ENCODE measurements at regions not wholly inside any gene's neighbourhood (a gene's known extent, or its start where the extent isn't known, plus 50 kb on each side); places are given as distances from the start of the nearest gene placed in this dataset.
"Not testable (repeated sequence)": the region's sequence is repeated elsewhere in the genome, so short reads cannot be mapped to it uniquely, and the experiment has no call there.

DNA sequence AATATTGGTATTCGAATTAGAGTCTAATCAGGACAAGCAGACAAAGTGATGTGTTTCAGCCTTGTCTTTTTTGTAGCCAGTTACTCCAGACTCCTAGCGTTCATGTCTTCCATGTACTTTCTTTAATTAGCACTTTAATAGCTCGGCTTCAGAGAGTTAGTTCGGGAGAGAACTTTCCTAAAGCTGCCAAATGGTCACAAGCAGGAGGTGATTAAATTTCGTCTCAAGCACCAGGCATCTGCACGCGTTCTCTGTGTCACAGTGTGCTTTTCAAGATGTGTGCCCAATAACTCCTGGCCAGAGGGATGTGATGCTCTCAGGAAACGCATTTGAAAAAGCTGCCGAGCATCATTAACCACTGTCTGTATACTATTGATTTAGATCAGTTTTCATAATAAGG is 790.8 kb downstream of the SOCS6 start:
- DNase-seq (ENCODE audit: low read depth) = no peak

DNA sequence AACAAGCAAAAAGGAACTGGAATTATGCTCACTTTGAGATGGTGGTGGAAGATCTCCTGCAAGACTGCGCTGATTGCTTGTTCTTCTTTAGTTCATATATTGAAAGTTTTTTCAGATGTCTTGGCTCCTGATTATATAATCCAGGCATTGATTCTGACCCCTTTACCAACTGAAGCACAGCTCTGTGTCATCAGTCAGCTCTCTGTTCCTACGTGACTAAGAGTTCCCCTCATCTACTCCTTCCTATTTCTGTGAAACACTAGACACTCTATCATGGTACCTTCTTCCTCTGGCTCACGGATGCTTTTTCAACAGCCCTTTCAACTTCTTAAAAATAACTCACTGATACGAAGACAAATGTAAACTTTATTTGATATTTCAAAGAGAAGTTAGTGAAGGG is 788.6 kb downstream of the SOCS6 start:
- DNase-seq (ENCODE audit: low read depth) = no peak

GRCh38 chr18:71075147-71075546 is 786.3 kb downstream of the SOCS6 start:
- no peak for DNase-seq (ENCODE audit: low read depth)

GRCh38 chr18:71068338-71068737 is 779.5 kb downstream of the SOCS6 start:
- no peak for DNase-seq (ENCODE audit: low read depth)

- no peak for DNase-seq (ENCODE audit: low read depth)
These were observed 761.0 kb downstream of the SOCS6 start for GRCh38 chr18:71049893-71050292.

GRCh38 chr18:71047882-71048281 is 759.0 kb downstream of the SOCS6 start:
- DNase-seq (ENCODE audit: low read depth) = no peak

- no peak for DNase-seq (ENCODE audit: low read depth)
These were observed 756.7 kb downstream of the SOCS6 start for GRCh38 chr18:71045331-71046065.

GRCh38 chr18:71040161-71040560 is 751.3 kb downstream of the SOCS6 start:
- no peak for DNase-seq (ENCODE audit: low read depth)

DNA sequence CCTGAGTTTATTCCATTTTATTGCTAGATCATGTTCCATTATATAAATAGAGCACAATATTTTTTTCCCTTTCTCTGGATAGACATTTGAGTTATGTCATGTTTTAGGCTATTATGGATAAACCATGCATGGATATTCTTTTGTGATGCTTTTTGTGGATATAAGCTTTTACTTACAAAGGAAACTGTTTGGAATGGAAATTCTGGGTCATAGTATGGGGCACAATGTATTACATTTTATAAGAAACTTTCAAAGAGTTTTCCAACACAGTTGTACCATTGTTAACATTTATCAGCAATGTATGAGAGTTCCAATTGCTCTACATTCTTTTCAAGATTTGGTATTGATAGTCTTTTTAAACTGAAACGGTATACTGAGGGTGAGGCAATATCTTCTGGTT is 749.4 kb downstream of the SOCS6 start:
- DNase-seq (ENCODE audit: low read depth) = no peak

- no peak for DNase-seq (ENCODE audit: low read depth)
These were observed 747.9 kb downstream of the SOCS6 start for GRCh38 chr18:71036783-71037182.

DNA sequence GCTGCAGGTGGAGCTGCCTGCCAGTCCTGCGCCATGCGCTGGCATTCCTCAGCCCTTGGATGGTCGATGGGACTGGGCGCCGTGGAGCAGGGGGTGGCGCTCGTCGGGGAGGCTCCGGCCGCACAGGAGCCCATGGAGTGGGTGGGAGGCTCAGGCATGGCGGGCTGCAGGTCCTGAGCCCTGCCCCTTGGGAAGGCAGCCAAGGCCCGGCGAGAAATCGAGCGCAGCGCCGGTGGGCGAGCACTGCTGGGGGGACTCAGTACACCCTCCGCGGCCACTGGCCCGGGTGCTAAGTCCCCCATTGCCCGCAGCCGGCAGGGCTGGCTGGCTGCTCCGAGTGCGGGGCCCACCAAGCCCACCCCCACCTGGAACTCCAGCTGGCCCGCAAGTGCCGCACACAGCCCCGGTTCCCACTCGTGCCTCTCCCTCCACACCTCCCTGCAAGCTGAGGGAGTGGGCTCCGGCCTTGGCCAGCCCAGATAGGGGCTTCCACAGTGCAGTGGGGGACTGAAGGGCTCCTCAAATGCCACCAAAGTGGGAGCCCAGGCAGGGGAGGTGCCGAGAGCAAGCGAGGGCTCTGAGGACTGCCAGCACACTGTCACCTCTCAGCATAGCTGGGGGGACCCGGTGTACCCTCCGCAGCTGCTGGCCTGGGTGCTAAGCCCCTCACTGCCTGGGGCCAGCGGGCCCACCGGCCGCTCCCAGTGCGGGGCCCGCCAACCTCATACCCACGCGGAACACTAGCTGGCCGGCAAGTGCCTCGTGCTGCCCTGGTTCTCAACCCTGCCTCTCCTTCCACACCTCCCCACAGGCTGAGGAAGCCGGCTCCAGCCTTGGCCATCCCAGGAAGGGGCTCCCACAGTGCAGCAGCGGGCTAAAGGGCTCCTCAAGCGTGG is 742.7 kb downstream of the SOCS6 start:
- DNase-seq (ENCODE audit: low read depth) = not testable (repeated sequence)

- DNase-seq (ENCODE audit: low read depth) = not testable (repeated sequence)
These were observed 741.2 kb downstream of the SOCS6 start for GRCh38 chr18:71030085-71030484.

GRCh38 chr18:71028285-71028762 is 739.5 kb downstream of the SOCS6 start:
- no peak for DNase-seq (ENCODE audit: low read depth)

DNA sequence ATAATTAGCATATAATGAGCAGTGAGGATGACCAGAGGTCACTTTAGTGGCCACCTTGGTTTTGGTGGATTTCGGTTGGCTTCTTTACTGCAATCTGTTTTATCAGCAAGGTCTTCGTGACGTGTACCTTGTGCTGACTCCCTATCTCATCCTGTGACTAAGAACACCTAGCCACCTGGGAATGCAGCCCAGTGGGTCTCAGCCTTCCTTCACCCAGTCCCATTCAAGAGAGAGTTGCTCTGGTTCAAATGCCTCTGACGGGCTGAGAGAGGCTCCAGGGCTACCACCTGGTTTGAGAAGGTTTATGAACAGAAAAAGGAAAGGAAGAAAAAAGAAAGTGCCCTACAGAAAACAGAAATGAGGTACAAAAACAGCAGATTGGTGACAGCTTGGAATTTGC is 738.7 kb downstream of the SOCS6 start:
- DNase-seq (ENCODE audit: low read depth) = no peak

GRCh38 chr18:71025505-71026225 is 736.8 kb downstream of the SOCS6 start:
- no peak for DNase-seq (ENCODE audit: low read depth)

DNA sequence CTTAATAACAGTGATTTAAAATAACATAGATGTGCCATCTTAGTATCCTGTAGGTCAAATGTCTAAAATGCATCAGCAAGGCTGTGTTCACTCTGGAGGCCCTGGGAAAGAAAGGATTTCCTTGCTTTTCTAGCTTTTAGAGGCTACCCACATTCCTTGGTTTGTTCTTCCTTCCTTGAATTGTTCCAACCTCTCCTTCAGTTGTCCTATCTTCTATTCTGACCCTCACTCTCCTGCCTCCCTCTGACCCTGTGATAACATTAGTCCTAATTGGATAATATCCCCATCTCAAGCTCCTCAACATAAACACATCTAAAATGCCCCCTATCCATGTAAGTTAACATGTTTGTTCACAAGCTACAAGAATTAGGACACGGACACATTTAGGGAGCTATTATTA is 733.5 kb downstream of the SOCS6 start:
- DNase-seq (ENCODE audit: low read depth) = no peak

- no peak for DNase-seq (ENCODE audit: low read depth)
These were observed 732.2 kb downstream of the SOCS6 start for GRCh38 chr18:71021030-71021362.

DNA sequence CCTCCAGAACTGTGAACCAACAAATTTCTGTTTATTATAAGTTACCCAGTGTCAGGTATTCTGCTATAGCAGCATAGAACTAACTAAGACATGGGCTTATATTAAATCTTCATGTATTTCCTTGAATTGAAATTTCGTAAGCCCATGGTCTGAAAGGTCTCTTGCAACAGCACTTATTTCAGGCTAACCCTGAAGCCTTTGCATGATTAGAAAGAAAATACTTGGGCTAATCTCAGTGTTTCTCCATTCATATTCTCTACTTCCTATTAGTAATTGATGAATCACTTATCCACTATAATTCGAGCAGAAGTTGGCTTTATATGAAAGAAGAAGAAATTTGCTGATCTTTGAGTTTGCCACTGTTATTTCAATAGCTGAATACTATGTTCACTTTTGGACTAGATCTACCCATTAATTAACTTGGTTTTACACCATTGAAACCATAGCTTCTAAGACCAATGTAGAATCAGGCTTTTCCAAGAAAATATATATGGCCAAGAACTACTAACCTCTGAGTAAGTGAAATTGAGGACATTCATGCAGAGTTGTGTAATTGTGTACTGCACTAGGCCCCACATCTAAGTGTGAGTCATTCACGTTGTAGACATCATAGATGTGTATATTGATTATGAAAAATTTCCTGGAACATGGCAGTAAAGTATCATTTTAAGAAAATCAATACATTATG is 731.6 kb downstream of the SOCS6 start:
- no peak for DNase-seq (ENCODE audit: low read depth)

DNA sequence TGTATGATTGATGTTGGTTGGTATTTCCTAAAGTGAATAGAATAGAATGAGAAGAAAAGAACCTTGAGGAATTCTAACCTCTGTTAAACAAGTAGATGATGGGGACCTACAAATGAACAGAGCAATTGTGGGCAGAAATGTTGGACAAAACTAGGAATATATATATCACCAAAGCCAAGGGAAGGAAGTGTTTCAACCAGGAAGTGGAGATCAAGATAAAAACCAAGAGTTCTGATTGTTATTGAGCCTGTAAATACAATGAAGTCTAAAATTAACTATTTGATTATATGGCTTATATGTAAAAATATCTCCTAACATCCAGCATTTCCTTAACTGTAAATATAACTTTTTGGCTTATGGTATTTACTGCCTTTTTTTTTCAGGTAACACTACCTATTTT is 730.0 kb downstream of the SOCS6 start:
- DNase-seq (ENCODE audit: low read depth) = no peak

DNA sequence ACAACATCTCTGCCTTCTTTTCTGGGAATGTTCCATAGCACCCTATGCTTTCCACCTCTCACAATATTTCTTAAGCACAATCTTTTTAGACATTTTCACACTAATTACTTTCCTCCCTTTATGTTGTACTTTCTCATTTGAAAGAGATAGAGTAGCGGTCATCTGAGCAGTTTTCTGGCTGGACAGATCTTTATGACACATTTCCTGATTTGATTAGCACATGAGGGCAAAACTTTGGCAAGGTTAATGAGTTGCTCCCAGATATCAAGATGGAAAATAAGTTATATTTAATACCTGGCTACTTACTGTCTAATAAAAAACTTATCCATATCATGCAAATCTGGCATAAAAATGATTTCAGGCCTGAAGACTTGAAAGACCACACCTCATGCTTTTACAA is 723.9 kb downstream of the SOCS6 start:
- DNase-seq (ENCODE audit: low read depth) = no peak

GRCh38 chr18:71011389-71011788 is 722.5 kb downstream of the SOCS6 start:
- no peak for DNase-seq (ENCODE audit: low read depth)

DNA sequence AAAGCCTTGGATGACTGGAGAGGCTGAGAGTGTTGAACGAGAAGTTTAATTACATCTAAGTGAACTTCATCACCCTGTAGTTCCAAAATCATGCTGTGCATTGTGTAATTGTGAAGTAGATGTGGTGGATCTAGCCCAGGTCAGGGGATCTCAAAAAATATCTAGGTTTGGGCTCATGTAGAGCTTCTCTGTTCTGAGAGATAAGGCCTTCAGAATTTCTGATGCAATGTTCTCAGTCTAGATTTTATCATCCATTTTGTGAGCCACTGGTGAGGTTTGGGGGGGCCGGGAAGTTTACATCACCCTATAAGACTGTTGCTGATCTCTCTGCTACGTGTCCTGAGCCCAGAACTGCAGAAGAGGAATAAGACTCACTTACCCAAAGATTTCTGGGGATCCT is 719.4 kb downstream of the SOCS6 start:
- no peak for DNase-seq (ENCODE audit: low read depth)
